ENCODE measurements at regions not wholly inside any gene's neighbourhood (a gene's known extent, or its start where the extent isn't known, plus 50 kb on each side); places are given as distances from the start of the nearest gene placed in this dataset.

DNA sequence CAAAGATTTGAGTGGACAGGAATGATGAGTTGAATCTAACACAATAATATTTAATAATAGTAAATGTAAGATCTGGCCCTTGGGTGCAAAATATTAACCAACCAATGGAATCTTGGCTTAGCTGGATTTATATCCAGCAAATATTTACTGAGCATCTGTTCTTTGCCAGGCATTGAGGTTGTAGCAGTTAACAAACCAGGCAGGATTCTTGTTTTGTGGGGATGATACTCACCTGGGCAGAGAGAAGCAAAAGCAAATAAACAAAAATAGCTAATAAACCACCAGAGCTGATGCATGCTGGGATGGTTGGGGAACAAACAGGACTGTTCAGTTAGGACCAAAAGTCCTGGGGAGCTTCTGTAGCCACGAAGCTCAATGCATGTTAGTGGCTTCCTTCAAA lies 84.1 kb upstream of the CDH13 start:
- H3K4me1 ChIP-seq, result no peaks in the 10 kb centered on the region
- H3K36me3 ChIP-seq, result no peaks in the 10 kb centered on the region
- intact Hi-C loops (cut with DNase I), result no loop called here
- H3K27ac ChIP-seq, result no peak overlapping the region
- H3K27me3 ChIP-seq, result no peaks in the 10 kb centered on the region
- H3K9me3 ChIP-seq, result no peaks in the 10 kb centered on the region
- DNase-seq, result no peak
- 70 to 85% methylated on average over 1 of the region's 1 CpG for WGBS, 2 donors
- no peak for TF ChIP-seq POLR2A (IDR thresholded peaks at IDR 0.05)
- TF ChIP-seq, protein P1, sequence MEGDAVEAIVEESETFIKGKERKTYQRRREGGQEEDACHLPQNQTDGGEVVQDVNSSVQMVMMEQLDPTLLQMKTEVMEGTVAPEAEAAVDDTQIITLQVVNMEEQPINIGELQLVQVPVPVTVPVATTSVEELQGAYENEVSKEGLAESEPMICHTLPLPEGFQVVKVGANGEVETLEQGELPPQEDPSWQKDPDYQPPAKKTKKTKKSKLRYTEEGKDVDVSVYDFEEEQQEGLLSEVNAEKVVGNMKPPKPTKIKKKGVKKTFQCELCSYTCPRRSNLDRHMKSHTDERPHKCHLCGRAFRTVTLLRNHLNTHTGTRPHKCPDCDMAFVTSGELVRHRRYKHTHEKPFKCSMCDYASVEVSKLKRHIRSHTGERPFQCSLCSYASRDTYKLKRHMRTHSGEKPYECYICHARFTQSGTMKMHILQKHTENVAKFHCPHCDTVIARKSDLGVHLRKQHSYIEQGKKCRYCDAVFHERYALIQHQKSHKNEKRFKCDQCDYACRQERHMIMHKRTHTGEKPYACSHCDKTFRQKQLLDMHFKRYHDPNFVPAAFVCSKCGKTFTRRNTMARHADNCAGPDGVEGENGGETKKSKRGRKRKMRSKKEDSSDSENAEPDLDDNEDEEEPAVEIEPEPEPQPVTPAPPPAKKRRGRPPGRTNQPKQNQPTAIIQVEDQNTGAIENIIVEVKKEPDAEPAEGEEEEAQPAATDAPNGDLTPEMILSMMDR (IDR thresholded peaks at IDR 0.05), result no peak
- no peak overlapping the region for H3K4me3 ChIP-seq (replicated peaks in 1 of 3)

DNA sequence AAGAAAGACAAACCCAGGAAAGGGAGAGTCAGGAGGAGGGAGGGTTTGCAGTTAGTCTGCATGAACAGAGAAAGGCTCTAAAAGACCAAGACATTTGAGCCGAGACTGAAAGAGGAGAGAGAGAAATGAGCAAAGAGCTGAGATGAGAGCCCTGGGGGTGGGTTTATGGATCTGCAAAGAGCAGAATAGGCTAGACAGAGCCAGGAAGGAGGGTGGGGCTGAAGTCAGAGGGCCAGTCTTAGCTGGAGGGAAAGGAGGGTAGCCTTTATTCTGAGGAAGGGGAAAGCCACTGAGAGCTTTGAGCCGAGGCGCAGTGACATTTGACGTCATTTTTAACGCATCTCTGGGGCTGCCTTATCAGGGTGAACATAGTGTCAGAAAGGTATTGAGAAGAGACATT lies 85.7 kb upstream of the CDH13 start:
- intact Hi-C loops (cut with DNase I), result no loop called here
- WGBS, 2 donors, result 81 to 88% methylated on average over 5 of the region's 5 CpGs
- H3K27me3 ChIP-seq, result no peaks in the 10 kb centered on the region

DNA sequence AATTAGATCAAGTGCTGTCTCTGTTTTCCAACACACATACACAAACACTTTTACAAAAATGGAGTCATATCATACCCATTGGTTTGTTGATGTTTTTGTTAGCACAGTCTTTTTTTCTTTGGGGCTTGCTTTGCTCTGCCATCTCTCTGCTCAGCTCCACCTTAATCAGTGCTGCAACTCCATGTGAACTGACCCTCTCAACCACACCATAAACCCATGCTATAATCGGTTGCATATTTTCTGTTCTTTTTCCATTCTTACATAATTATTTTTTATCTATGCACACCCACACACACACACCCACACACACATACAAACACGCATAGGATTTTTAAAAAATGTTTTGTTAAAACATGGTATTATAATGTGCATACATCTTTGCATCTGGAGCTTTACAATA lies 91.0 kb upstream of the CDH13 start:
- 73 to 78% methylated on average over 2 of the region's 2 CpGs for WGBS, 2 donors
- Histone ChIP-seq H3K4me1 (no peaks in the 10 kb centered on the region), H3K4me3 (replicated peaks in 1 of 3) (no peak overlapping the region), H3K9me3 (no peaks in the 10 kb centered on the region), H3K36me3 (no peaks in the 10 kb centered on the region), H3K27me3 (no peaks in the 10 kb centered on the region), H3K27ac (no peak overlapping the region)
- no peak for TF ChIP-seq POLR2A (IDR thresholded peaks at IDR 0.05)
- TF ChIP-seq, protein P1 (IDR thresholded peaks at IDR 0.05), result no peak
- DNase-seq, result no peak
- intact Hi-C loops (cut with DNase I), result no loop called here

More for the DNA sequence above, 85.7 kb upstream of the CDH13 start:
- no peaks in the 10 kb centered on the region for H3K4me1 ChIP-seq
- H3K9me3 ChIP-seq, result no peaks in the 10 kb centered on the region
- no peaks in the 10 kb centered on the region for H3K36me3 ChIP-seq
- no peak for DNase-seq
- TF ChIP-seq, protein P1 (IDR thresholded peaks at IDR 0.05), result no peak
- TF ChIP-seq POLR2A (IDR thresholded peaks at IDR 0.05), result no peak
- no peak overlapping the region for H3K4me3 ChIP-seq (replicated peaks in 1 of 3)
- no peak overlapping the region for H3K27ac ChIP-seq

DNA sequence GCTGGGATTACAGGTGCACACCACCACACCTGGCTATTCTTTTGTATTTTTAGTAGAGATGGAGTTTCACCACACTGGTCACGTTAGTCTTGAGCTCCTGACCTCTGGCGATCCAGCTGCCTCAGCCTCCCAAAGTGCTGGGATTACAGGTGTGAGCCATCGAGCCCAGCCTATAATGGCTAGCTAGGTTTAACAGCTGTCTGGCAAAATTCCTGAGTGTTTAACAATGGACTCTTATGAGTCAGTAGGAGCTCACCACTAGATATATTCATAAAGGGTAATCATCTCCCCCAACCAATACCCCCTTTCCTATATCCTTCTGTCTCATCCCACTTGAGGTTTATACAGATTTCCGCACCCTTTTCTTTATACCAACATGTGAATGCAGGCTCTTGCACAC lies 91.5 kb upstream of the CDH13 start:
- Histone ChIP-seq H3K4me3 (replicated peaks in 1 of 3) (no peak overlapping the region), H3K4me1 (no peaks in the 10 kb centered on the region), H3K27ac (no peak overlapping the region), H3K9me3 (no peaks in the 10 kb centered on the region), H3K36me3 (no peaks in the 10 kb centered on the region), H3K27me3 (no peaks in the 10 kb centered on the region)
- WGBS, 2 donors, result 81 to 83% methylated on average over 4 of the region's 4 CpGs
- no peak for DNase-seq
- TF ChIP-seq, protein P1 (IDR thresholded peaks at IDR 0.05), result no peak
- no peak for TF ChIP-seq POLR2A (IDR thresholded peaks at IDR 0.05)
- intact Hi-C loops (cut with DNase I), result no loop called here

DNA sequence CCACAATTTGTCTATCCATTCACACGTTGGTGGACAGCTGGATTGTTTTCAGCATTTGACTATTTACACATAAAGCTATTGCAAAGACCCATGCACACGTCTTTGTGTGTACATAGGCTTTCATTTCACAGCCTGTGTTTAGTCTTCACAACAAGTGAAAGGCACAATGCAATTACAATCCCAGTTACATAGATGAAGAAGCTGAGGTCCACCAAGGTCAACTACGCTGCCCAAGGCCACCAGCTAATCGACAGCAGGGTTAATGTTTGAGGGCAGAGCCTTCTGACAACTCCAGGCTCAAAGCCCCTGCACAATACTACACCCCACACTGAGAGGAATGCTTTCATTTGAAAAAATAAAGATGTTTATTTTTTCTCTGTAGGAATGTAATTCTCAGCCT lies 93.6 kb upstream of the CDH13 start:
- no peaks in the 10 kb centered on the region for H3K27me3 ChIP-seq
- no peak for TF ChIP-seq POLR2A (IDR thresholded peaks at IDR 0.05)
- TF ChIP-seq, protein P1 (IDR thresholded peaks at IDR 0.05), result no peak
- intact Hi-C loops (cut with DNase I), result no loop called here
- WGBS, 2 donors, result 60 to 69% methylated on average over 4 of the region's 4 CpGs
- no peak overlapping the region for H3K27ac ChIP-seq
- no peaks in the 10 kb centered on the region for H3K4me1 ChIP-seq
- H3K4me3 ChIP-seq (replicated peaks in 1 of 3), result no peak overlapping the region
- no peaks in the 10 kb centered on the region for H3K9me3 ChIP-seq
- no peaks in the 10 kb centered on the region for H3K36me3 ChIP-seq
- no peak for DNase-seq
